Cardiac muscle cell (in vitro differentiated cells and primary cell): ENCODE measurements at regions not wholly inside any gene's neighbourhood (a gene's known extent, or its start where the extent isn't known, plus 50 kb on each side); places are given as distances from the start of the nearest gene placed in this dataset.

Source experiments
- DNase-seq, 2 donors: peaks; one replicate each; pipeline versions ENCODE4 v3.0.0 to v3.0.0-alpha.2; 2010 to 2017; ENCODE audit warnings: low read depth in 1 of 2, low spot score in 1 of 2
- H3K27ac ChIP-seq: fragments of 200-600 bp; sonication (generic); 2 replicates; pipeline ENCODE4 v1.5.1; 2016
- H3K27me3 ChIP-seq: fragments of 200-600 bp; sonication (generic); 2 replicates; pipeline ENCODE4 v1.6.0; 2016; ENCODE audit warnings: control low read depth
- H3K36me3 ChIP-seq: fragments of 200-600 bp; sonication (generic); 2 replicates; pipeline ENCODE4 v1.5.1; 2016; ENCODE audit warnings: control low read depth
- H3K4me1 ChIP-seq: fragments of 200-600 bp; sonication (generic); 2 replicates; pipeline ENCODE4 v1.8.1; 2017; ENCODE audit warnings: low read depth, mild to moderate bottlenecking, mixed run types
- H3K4me3 ChIP-seq: fragments of 200-600 bp; sonication (generic); 2 replicates; pipeline ENCODE4 v1.5.1; 2016; ENCODE audit warnings: mild to moderate bottlenecking
- H3K9me3 ChIP-seq: fragments of 200-600 bp; sonication (generic); 2 replicates; pipeline ENCODE4 v1.5.1; 2017; ENCODE audit warnings: low read depth, mild to moderate bottlenecking, control low read depth
- CTCF ChIP-seq: IDR thresholded peaks from 2 replicates; pipeline ENCODE4 v1.5.1; 2012; ENCODE audit warnings: low read depth, mild to moderate bottlenecking, low read length

DNA sequence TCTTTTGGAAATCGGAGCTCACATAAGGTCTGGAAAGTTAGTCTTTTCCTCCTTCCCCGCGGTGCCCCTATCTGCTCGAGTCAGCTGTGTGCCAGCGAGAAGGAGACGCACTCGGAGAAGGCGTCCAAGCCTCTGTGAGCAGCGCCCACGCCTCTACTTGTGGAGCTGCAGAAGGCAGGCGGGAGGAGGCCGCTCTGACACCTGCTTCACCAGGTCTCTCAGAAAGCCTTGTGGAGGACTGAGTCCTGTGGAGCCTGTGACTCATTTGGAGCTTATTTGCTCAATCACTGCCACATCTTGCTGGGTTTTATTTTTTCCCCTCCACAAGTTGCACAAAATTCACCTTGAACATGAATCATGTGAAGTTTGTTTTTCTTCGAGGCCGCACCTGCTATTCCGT is 117.5 kb downstream of the IRX2 start:
- H3K9me3 ChIP-seq, result no peaks in the 10 kb centered on the region
- no peaks in the 10 kb centered on the region for H3K27me3 ChIP-seq
- no peak for TF ChIP-seq CTCF
- no peaks in the 10 kb centered on the region for H3K4me1 ChIP-seq
- no peaks in the 10 kb centered on the region for H3K36me3 ChIP-seq
- DNase-seq, result no peak
- no peak overlapping the region for H3K27ac ChIP-seq
- H3K4me3 ChIP-seq, result no peak overlapping the region

DNA sequence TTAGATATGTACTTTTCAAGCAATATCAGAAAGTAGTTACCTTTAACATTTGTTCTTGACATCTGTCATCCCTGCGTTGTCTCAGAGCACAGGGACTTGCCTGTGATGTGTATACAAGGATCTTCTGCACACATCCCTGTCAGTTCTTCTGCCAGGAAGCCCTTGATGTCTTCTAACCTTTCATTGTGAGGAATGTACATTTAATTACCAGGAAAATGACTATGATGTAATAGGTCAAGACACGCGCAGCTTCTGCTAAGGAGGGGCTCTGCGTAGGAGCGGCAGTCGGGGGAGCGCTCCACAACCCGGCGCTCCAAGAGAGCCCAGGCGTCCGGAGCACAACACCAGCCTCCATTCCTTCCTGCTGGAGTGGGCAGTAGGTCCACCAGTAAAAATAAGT is 119.7 kb downstream of the IRX2 start:
- H3K27me3 ChIP-seq, result no peaks in the 10 kb centered on the region
- no peak overlapping the region for H3K4me3 ChIP-seq
- TF ChIP-seq CTCF, result no peak
- DNase-seq, result no peak
- no peaks in the 10 kb centered on the region for H3K36me3 ChIP-seq
- H3K9me3 ChIP-seq, result no peaks in the 10 kb centered on the region
- no peak overlapping the region for H3K27ac ChIP-seq
- no peaks in the 10 kb centered on the region for H3K4me1 ChIP-seq

GRCh38 chr5:2629045-2629444 is 122.4 kb downstream of the IRX2 start:
- Histone ChIP-seq H3K27me3 (no peaks in the 10 kb centered on the region), H3K27ac (no peak overlapping the region), H3K36me3 (no peaks in the 10 kb centered on the region), H3K9me3 (no peaks in the 10 kb centered on the region), H3K4me1 (no peaks in the 10 kb centered on the region), H3K4me3 (no peak overlapping the region)
- TF ChIP-seq CTCF, result no peak
- no peak for DNase-seq

GRCh38 chr5:2627867-2628266 is 123.6 kb downstream of the IRX2 start:
- no peaks in the 10 kb centered on the region for H3K4me1 ChIP-seq
- TF ChIP-seq CTCF, result no peak
- no peak overlapping the region for H3K27ac ChIP-seq
- H3K9me3 ChIP-seq, result no peaks in the 10 kb centered on the region
- no peaks in the 10 kb centered on the region for H3K36me3 ChIP-seq
- no peak overlapping the region for H3K4me3 ChIP-seq
- no peaks in the 10 kb centered on the region for H3K27me3 ChIP-seq
- no peak for DNase-seq

DNA sequence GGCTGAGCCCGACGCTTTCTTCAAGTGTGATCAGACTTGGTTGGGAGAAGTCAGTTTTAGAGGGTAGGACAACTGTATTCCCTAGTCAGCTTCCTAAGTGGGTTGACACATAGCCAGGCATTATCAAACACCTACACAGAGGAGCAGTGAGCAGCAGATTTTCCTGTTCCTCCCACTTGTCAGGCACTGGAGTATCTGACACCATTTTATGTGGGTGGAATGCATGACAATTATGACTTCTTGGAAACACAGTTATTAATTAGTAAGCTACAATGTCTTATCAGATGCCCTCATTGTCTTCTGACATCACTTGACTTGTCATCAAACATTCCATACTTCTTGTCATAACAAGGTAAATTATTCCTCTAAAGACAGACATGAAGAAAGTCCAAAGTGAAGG is 124.9 kb downstream of the IRX2 start:
- Histone ChIP-seq H3K27ac (no peak overlapping the region), H3K36me3 (no peaks in the 10 kb centered on the region)
- no peak for TF ChIP-seq CTCF

DNA sequence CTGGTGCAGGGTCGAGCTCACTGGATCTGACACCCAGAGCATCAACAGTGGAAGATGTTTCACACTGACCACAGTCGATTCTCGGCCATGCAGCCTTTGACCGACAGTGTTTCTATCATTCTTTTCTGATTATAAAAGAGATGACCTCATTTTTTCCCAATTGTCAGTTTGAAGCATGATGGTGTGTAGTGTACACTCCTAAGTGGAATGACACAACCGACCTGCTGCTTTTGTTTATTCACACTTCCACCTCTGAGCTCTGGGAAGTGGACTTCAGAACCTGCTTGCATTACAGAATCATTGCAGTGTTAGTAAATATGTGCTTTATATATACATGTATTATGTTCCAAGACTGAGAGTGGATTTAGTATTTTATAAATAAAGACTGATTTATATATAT is 128.6 kb downstream of the IRX2 start:
- no peak for DNase-seq
- Histone ChIP-seq H3K27ac (no peak overlapping the region), H3K4me1 (no peaks in the 10 kb centered on the region), H3K36me3 (no peaks in the 10 kb centered on the region), H3K4me3 (no peak overlapping the region), H3K9me3 (no peaks in the 10 kb centered on the region), H3K27me3 (no peaks in the 10 kb centered on the region)
- TF ChIP-seq CTCF, result no peak

More for the DNA sequence above, 124.9 kb downstream of the IRX2 start:
- Histone ChIP-seq H3K27me3 (no peaks in the 10 kb centered on the region), H3K4me3 (no peak overlapping the region), H3K4me1 (no peaks in the 10 kb centered on the region), H3K9me3 (no peaks in the 10 kb centered on the region)
- DNase-seq, result no peak
